ENCODE measurements at regions not wholly inside any gene's neighbourhood (a gene's known extent, or its start where the extent isn't known, plus 50 kb on each side); places are given as distances from the start of the nearest gene placed in this dataset.

DNA sequence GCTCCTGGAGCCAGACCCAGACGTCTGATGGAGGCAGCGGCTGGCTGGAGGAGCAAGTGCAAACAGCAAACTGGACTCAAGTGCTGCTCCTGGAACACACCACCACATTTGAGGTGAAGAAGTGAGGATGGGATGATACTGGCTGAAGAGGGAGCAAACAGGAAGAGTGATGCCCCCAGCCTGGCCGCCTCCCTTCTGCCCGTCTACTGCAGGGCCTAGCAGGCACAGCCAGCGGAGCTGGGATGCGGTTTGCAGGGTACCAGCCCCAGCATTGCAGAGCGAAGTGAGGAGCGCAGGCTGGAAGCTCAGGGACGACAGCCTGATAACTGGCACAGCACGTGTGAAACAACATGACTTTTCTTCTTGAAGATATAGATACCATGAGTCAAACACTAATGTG, 111.8 kb upstream of the ZNF32 start:
- peaks cover 5% of the 10 kb centered on the region for H3K27me3 Mint-ChIP-seq
- H3K9me3 Mint-ChIP-seq (ENCODE audit: low read depth) = peaks cover 6% of the 10 kb centered on the region
- no peak overlapping the region for H3K4me3 Mint-ChIP-seq (ENCODE audit: low read depth)
- H3K4me1 Mint-ChIP-seq (ENCODE audit: low read depth) = no peaks in the 10 kb centered on the region
- H3K36me3 Mint-ChIP-seq (ENCODE audit: insufficient read depth) = no peaks in the 10 kb centered on the region
- no peak overlapping the region for H3K27ac Mint-ChIP-seq
- DNase-seq (ENCODE audit: low spot score, unreplicated experiment) = no peak
- TF ChIP-seq, protein P1, sequence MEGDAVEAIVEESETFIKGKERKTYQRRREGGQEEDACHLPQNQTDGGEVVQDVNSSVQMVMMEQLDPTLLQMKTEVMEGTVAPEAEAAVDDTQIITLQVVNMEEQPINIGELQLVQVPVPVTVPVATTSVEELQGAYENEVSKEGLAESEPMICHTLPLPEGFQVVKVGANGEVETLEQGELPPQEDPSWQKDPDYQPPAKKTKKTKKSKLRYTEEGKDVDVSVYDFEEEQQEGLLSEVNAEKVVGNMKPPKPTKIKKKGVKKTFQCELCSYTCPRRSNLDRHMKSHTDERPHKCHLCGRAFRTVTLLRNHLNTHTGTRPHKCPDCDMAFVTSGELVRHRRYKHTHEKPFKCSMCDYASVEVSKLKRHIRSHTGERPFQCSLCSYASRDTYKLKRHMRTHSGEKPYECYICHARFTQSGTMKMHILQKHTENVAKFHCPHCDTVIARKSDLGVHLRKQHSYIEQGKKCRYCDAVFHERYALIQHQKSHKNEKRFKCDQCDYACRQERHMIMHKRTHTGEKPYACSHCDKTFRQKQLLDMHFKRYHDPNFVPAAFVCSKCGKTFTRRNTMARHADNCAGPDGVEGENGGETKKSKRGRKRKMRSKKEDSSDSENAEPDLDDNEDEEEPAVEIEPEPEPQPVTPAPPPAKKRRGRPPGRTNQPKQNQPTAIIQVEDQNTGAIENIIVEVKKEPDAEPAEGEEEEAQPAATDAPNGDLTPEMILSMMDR (IDR thresholded peaks at IDR 0.05; ENCODE audit: unreplicated experiment) = no peak

DNA sequence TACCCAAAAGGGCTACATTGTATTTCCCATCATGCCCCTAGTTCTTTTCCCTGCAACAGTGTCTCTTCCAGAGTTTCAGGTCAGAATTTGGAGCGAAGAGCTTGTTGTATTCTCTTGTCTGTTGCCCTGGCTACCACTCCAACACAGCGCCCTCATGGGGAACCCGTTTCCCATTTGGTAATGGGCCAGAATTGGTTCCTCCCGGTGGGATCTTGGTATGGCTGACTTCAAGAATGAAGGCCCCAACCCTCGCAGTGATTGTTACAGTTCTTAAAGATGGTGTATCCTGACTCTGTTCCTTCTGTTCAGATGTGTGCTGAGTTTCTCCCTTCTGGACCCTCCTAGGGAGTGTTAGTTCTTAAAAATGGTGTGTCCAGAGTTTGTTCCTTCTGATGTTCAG, 110.5 kb upstream of the ZNF32 start:
- Mint-ChIP-seq H3K27ac (no peak overlapping the region), H3K9me3 (ENCODE audit: low read depth) (peaks cover 6% of the 10 kb centered on the region), H3K4me3 (ENCODE audit: low read depth) (no peak overlapping the region), H3K4me1 (ENCODE audit: low read depth) (no peaks in the 10 kb centered on the region), H3K27me3 (peaks cover 3% of the 10 kb centered on the region), H3K36me3 (ENCODE audit: insufficient read depth) (no peaks in the 10 kb centered on the region)
- DNase-seq (ENCODE audit: low spot score, unreplicated experiment) = no peak
- TF ChIP-seq, protein P1 (IDR thresholded peaks at IDR 0.05; ENCODE audit: unreplicated experiment) = no peak

DNA sequence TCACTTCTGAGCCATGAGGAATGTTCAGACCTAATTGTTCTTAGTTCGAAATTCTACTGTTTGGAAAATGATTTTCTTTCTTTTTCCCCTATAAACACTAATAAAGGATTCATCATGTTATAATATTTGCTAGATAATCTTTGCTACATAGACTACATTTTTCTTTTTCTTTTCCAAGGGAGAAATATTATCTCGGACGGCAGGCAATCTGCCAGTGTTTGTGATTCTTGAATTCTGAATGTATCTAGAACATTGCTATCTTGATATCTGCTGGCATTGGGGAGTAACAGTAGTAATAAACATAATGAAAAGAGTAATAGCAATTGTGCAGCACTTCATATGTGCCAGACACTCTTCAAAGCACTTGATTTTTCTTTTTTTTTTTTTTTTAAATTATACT, 107.7 kb upstream of the ZNF32 start:
- peaks cover 6% of the 10 kb centered on the region for H3K9me3 Mint-ChIP-seq (ENCODE audit: low read depth)
- H3K27me3 Mint-ChIP-seq = peaks cover 3% of the 10 kb centered on the region
- DNase-seq (ENCODE audit: low spot score, unreplicated experiment) = no peak
- no peak overlapping the region for H3K4me3 Mint-ChIP-seq (ENCODE audit: low read depth)
- TF ChIP-seq, protein P1 (IDR thresholded peaks at IDR 0.05; ENCODE audit: unreplicated experiment) = no peak
- H3K27ac Mint-ChIP-seq = no peak overlapping the region
- no peaks in the 10 kb centered on the region for H3K36me3 Mint-ChIP-seq (ENCODE audit: insufficient read depth)
- H3K4me1 Mint-ChIP-seq (ENCODE audit: low read depth) = peaks cover 3% of the 10 kb centered on the region

DNA sequence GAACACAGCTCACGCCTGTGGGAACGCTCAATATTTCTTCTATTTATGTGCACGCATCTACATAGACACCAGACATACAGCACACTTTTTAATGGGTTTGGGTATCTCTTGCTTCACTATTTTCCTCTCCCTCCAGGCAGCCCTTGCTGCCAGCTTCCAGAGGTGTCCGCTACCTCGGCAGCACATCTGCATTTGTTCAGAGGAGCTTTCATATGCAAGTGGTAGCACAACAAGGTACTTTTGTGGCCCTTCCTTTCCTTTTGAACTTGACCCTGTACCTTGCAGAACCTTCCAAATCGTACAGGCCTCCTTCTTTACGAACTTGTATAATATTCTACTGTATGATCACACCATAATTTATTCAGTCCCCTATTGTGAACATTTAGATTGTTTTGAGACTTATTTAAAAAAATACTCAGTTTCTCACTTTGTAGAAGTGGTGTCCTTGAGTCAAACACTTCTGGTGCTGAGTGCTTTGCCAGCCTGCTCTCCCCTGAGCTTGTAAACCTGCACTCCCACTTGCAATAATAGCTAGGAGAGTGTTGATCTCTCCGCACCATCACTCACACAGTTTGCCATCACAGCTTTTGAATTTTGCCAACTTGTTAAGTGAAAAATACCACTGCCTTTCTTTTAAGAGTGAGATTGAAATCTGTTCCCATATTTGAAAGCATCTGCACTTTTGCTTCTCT, 106.0 kb upstream of the ZNF32 start:
- DNase-seq (ENCODE audit: low spot score, unreplicated experiment) = no peak
- Mint-ChIP-seq H3K4me3 (ENCODE audit: low read depth) (no peak overlapping the region), H3K27me3 (peaks cover 3% of the 10 kb centered on the region), H3K27ac (no peak overlapping the region), H3K9me3 (ENCODE audit: low read depth) (peaks cover 6% of the 10 kb centered on the region), H3K4me1 (ENCODE audit: low read depth) (peaks cover 3% of the 10 kb centered on the region), H3K36me3 (ENCODE audit: insufficient read depth) (no peaks in the 10 kb centered on the region)
- TF ChIP-seq, protein P1 (IDR thresholded peaks at IDR 0.05; ENCODE audit: unreplicated experiment) = no peak

DNA sequence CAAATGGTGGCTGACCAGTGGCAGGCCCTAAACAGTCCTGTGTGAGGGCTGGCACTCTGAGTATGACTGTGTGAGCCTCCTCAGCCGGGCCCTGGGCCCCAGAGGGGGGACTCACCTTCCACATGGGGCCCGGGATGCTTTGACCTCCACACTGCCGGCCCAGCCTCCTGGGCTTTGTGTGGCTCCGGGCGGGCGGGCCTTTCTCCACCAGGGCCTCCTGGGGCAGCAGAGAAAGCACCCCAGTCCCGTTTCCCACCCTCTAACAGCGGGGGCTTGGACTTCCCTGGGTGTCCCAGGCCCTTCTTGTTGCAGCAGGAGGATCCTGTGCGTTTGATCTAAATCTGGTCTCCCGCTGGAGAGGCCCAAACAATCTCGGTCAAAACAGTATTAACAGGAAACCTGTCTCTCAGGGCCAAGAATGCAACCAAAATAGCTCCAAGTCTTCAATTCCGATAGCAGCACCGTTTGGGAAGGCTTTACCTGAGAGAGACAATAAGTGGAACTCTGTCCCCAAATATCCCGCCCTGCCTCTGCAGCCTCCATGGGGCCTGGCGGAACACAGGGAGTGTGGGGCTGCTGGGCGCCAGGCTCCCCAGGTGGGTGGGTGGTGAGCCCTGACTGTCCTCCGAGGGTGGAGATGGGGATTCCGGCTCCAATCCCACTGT, 104.8 kb upstream of the ZNF32 start:
- H3K4me3 Mint-ChIP-seq (ENCODE audit: low read depth) = no peak overlapping the region
- H3K36me3 Mint-ChIP-seq (ENCODE audit: insufficient read depth) = no peaks in the 10 kb centered on the region
- no peak for DNase-seq (ENCODE audit: low spot score, unreplicated experiment)
- no peaks in the 10 kb centered on the region for H3K9me3 Mint-ChIP-seq (ENCODE audit: low read depth)
- peaks cover 3% of the 10 kb centered on the region for H3K4me1 Mint-ChIP-seq (ENCODE audit: low read depth)
- TF ChIP-seq, protein P1 (IDR thresholded peaks at IDR 0.05; ENCODE audit: unreplicated experiment) = no peak
- no peak overlapping the region for H3K27ac Mint-ChIP-seq
- H3K27me3 Mint-ChIP-seq = peaks cover 7% of the 10 kb centered on the region
